GM12872 (cell line): ENCODE measurements at regions not wholly inside any gene's neighbourhood (a gene's known extent, or its start where the extent isn't known, plus 50 kb on each side); places are given as distances from the start of the nearest gene placed in this dataset.

Experiments used
- TF ChIP-seq, protein P1 (sequence below): IDR thresholded peaks from 3 replicates; pipeline ENCODE4 v1.5.1; 2011; ENCODE audit warnings: low read depth, mild to moderate bottlenecking, low read length, moderate library complexity; ENCODE audit not compliant: insufficient read depth

DNA sequence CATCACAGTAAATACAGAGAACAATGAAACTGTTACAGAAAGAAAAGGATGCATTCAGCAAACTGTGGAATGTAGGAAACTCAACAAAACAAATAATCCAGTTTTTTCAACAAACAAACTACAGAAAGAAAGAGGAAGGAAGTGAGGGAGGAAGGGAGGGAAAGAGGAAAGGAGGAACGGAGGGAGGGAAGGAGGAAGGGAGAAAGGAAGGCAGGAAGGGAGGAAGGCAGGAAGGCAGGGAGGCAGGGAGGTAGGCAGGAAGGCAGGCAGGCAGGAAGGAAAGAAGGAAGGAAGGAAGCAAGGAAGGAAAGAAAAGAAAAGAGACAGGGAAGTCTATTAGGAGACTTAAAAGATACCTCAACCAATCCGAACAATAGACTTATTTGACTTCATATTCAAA lies 135.7 kb downstream of the EFHB start:
- TF ChIP-seq, protein P1, sequence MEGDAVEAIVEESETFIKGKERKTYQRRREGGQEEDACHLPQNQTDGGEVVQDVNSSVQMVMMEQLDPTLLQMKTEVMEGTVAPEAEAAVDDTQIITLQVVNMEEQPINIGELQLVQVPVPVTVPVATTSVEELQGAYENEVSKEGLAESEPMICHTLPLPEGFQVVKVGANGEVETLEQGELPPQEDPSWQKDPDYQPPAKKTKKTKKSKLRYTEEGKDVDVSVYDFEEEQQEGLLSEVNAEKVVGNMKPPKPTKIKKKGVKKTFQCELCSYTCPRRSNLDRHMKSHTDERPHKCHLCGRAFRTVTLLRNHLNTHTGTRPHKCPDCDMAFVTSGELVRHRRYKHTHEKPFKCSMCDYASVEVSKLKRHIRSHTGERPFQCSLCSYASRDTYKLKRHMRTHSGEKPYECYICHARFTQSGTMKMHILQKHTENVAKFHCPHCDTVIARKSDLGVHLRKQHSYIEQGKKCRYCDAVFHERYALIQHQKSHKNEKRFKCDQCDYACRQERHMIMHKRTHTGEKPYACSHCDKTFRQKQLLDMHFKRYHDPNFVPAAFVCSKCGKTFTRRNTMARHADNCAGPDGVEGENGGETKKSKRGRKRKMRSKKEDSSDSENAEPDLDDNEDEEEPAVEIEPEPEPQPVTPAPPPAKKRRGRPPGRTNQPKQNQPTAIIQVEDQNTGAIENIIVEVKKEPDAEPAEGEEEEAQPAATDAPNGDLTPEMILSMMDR = no peak

DNA sequence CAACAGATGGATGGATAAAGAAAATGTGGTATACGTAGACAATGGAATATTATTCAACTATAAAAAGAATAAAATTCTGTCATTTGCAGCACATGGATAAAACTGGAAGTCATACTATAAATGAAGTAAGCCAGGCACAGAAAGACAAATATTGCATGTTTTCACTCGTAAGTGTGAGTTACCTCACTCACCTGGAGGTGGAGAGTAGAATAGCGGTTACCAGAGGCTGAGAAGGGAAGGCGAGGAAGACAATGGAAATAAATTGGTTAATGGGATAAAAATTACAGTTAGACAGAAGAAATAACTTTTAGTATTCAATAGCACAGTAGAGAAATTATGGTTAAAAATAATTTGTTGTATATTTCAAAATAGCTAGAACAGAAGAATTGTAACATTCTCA lies 141.6 kb downstream of the EFHB start:
- TF ChIP-seq, protein P1 = no peak

DNA sequence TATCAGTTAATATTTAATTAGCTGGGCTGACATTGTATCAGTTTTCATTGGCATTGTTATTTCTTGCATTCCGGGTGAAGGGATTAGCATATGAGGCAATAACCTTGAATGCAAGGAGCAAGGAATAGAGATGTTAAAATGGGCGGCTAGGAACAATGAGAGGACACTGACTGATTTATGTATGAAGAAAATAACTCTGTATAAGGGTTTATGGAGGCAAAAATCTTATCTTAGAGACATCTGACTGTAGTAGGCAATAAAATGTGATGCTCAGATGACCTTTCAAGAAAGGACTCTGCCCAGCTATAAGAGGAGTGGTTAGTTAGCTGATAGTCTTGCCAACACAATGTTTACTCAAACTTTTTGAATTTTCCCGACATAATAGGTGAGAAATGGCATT lies 158.3 kb downstream of the EFHB start:
- TF ChIP-seq, protein P1 = no peak

DNA sequence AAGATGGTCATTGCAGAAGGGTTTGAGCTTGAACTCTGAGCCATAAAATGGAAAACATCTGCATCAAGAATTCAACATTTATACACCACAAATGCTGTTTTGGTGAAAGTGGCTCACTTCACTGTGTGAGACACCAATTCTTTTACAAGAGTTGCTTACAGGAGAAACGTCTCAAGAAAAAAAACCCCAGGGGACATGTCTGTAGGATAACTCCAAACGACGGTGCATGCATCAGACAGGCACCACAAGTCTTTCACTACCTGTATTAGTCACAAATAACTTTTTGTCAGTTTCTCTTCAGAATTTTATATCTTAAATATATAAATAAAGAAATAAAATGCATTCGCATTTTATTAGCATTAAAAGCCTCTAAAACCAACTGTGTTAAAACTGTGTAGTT lies 164.3 kb downstream of the EFHB start:
- TF ChIP-seq, protein P1 = no peak

DNA sequence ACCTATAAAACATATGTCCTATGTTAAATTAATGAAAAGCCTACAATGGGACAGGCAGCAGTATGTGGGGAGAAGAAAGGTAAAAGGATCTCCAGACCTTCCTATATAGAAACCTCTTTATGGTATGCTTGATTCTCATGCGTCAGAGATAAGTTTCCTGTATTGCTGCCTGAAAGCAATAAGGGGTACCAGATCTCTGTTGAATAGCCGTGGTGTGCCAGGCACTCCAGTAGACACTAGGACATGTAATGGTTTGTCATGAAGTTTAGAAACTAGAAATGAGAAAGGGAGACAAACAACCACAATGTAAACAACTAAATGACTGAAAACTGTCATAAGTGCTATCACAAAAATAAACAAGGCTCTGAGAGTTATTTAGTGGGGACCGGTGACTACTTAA lies 168.1 kb downstream of the EFHB start:
- TF ChIP-seq, protein P1 = no peak

DNA sequence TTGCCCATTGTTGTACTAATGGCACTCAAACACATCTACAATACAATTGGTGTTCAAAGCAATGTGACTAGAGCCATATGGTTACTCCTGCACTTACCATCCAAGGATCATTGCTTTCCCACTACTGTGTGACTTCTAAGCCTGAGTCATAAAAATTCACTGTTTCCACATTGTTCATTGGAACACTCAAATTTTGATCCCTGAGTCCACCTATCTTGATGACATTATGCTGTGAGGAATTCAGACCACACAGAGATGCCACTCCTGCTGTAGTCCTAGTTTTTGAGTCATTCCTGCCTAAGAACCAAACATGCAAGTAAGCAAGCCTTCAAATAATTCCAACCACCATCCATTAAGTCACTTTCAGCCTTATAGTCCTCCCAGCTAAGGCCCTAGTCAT lies 176.2 kb downstream of the EFHB start:
- TF ChIP-seq, protein P1 = no peak

DNA sequence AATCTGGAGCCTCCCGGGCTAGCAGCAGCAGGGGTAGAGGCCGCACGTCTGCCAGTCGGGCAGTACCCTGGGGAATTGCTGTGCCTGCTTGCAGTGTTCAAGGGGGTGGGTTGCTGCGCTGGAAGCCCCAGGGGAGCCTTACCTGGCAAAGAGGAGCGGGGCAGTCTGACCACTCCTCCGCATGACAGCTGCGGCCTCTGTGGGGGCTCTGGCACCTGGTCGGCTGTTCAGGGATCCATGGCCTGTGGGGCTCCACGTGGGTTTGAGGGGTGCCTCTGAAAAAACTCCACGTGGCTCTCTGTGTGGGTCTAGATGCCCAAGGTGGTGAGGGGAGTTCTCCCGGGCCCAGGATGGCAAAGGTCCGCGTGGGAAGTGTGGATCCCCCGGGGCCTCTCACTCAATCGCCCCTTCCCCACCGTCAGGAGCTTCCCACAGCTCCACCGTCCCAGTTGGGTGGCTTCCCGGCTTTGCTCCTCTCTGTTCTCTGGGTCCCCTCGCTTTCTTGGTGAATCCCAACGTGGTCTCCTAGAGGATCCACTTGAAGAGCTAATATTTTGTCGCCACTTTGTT lies 184.5 kb downstream of the EFHB start:
- TF ChIP-seq, protein P1 = no peak
